ENCODE measurements at regions not wholly inside any gene's neighbourhood (a gene's known extent, or its start where the extent isn't known, plus 50 kb on each side); places are given as distances from the start of the nearest gene placed in this dataset.

- no peak for TF ChIP-seq CTCF (IDR thresholded peaks at IDR 0.05; ENCODE audit: extremely low read depth, insufficient read depth, missing control alignments)
- in situ Hi-C loops (cut with MboI; ENCODE audit: low pct_unique_long_range_greater_than_20kb, low sequenced_read_pairs, unreplicated experiment) = no loop called here
- DNase-seq (ENCODE audit: low spot score) = no peak
Measured at GRCh38 chr5:120017513-120017912, 388.2 kb downstream of the FAM170A start.

GRCh38 chr5:120035181-120035580, 405.8 kb downstream of the FAM170A start:
- no peak for TF ChIP-seq CTCF (IDR thresholded peaks at IDR 0.05; ENCODE audit: extremely low read depth, insufficient read depth, missing control alignments)
- no peak for DNase-seq (ENCODE audit: low spot score)
- in situ Hi-C loops (cut with MboI; ENCODE audit: low pct_unique_long_range_greater_than_20kb, low sequenced_read_pairs, unreplicated experiment) = no loop called here

- TF ChIP-seq CTCF (IDR thresholded peaks at IDR 0.05; ENCODE audit: extremely low read depth, insufficient read depth, missing control alignments) = no peak
- in situ Hi-C loops (cut with MboI; ENCODE audit: low pct_unique_long_range_greater_than_20kb, low sequenced_read_pairs, unreplicated experiment) = no loop called here
- DNase-seq (ENCODE audit: low spot score) = no peak
Measured at GRCh38 chr5:120035815-120036577, 406.6 kb downstream of the FAM170A start.

- DNase-seq (ENCODE audit: low spot score) = no peak
- in situ Hi-C loops (cut with MboI; ENCODE audit: low pct_unique_long_range_greater_than_20kb, low sequenced_read_pairs, unreplicated experiment) = no loop called here
- TF ChIP-seq CTCF (IDR thresholded peaks at IDR 0.05; ENCODE audit: extremely low read depth, insufficient read depth, missing control alignments) = no peak
Measured at GRCh38 chr5:120037451-120037850, 408.1 kb downstream of the FAM170A start.

- no peak for DNase-seq (ENCODE audit: low spot score)
- no peak for TF ChIP-seq CTCF (IDR thresholded peaks at IDR 0.05; ENCODE audit: extremely low read depth, insufficient read depth, missing control alignments)
- in situ Hi-C loops (cut with MboI; ENCODE audit: low pct_unique_long_range_greater_than_20kb, low sequenced_read_pairs, unreplicated experiment) = no loop called here
Measured at GRCh38 chr5:120039111-120039510, 409.8 kb downstream of the FAM170A start.

- no peak for DNase-seq (ENCODE audit: low spot score)
- TF ChIP-seq CTCF (IDR thresholded peaks at IDR 0.05; ENCODE audit: extremely low read depth, insufficient read depth, missing control alignments) = no peak
- in situ Hi-C loops (cut with MboI; ENCODE audit: low pct_unique_long_range_greater_than_20kb, low sequenced_read_pairs, unreplicated experiment) = no loop called here
Measured at GRCh38 chr5:120043431-120043830, 414.1 kb downstream of the FAM170A start.
